ENCODE measurements at regions not wholly inside any gene's neighbourhood (a gene's known extent, or its start where the extent isn't known, plus 50 kb on each side); places are given as distances from the start of the nearest gene placed in this dataset.

GRCh38 chr2:19185086-19185485 is 173.3 kb downstream of the OSR1 start:
- TF ChIP-seq CTCF (IDR thresholded peaks at IDR 0.05; ENCODE audit: low read depth, low read length) (no peak), EZH2phosphoT487 (IDR thresholded peaks at IDR 0.05; ENCODE audit: low read depth) (no peak)
